Pancreas (tissue), 10 donors: ENCODE measurements at regions not wholly inside any gene's neighbourhood (a gene's known extent, or its start where the extent isn't known, plus 50 kb on each side); places are given as distances from the start of the nearest gene placed in this dataset.
A peak's percentile ranks its signal among the peaks of the same experiment; 100 is the strongest.
"Not testable (repeated sequence)": the region's sequence is repeated elsewhere in the genome, so short reads cannot be mapped to it uniquely, and the experiment has no call there.

Experiments used
- ATAC-seq, 4 donors: fragments of 200-7000 bp; cut with Tn5 transposase; one replicate each; pipeline versions ENCODE4 v1.8.0 to v1.9.1; 2020; ENCODE audit warnings: mild to moderate bottlenecking in 4 of 4, moderate library complexity in 4 of 4
- DNase-seq, 6 donors: peaks; one replicate each; pipeline ENCODE4 v3.0.0-alpha.2; 2020
- FAIRE-seq: peaks from 2 replicates; lab custom pipeline; 2012; peaks lifted over from hg19 to GRCh38; lab: Jason Lieb, UNC
- H3K27ac ChIP-seq, 4 donors: fragments of 200-600 bp; sonication (generic); 1 replicate in 3 of 4; 2 replicates in 1 of 4; pipeline versions ENCODE4 v1.5.0 to v1.8.0; 2020
- H3K27me3 ChIP-seq, 4 donors: fragments of 200-600 bp; one replicate each; pipeline ENCODE4 v1.8.0; 2021
- H3K36me3 ChIP-seq, 3 donors: fragments of 200-600 bp; sonication (generic) in 1 of 3; one replicate each; pipeline versions ENCODE4 v1.5.0 to v1.8.0; 2020 to 2021
- H3K4me1 ChIP-seq, 3 donors: fragments of 200-600 bp; one replicate each; pipeline ENCODE4 v1.8.0; 2021
- H3K4me3 ChIP-seq, 4 donors: fragments of 200-600 bp; sonication (generic) in 2 of 4; one replicate each; pipeline versions ENCODE4 v1.5.0 to v1.8.0; 2020 to 2021
- H3K9me3 ChIP-seq, 4 donors: fragments of 200-600 bp; one replicate each; pipeline ENCODE4 v1.8.0; 2021
- WGBS, 2 donors: extraction: QIAGEN DNeasy Blood & Tissue Kit; methylation state at CpG; one replicate each; pipeline ENCODE4 v1.1.7; 2013; 5-methylcytosine and 5-hydroxymethylcytosine counted together
- intact Hi-C, 3 donors: fragments of 100-400 bp; cut with DNase I; formaldehyde crosslinking; loops; one replicate each; pipeline versions ENCODE4 v1.11.1 to v1.14.2; 2022
- TF ChIP-seq, protein P1 (sequence below), 4 donors: fragments of 200-600 bp; sonication (generic) in 3 of 4; IDR thresholded peaks; one replicate each; pipeline versions ENCODE4 v1.5.0 to v1.8.0; 2021; ENCODE audit warnings: antibody characterized with exemption in 4 of 4
- donor health status: healthy with polysubstance abuse.
- donor health status: DM: no; HTN: no; CAD: no; lungs with moderate emphysema.
- donor health status: DM: no; HTN: no; CAD: no.
- donor health status: control.
- donor health status: control.
- donor health status: Bipolar disorder and iron deficiency.
- donor health status: DM: yes; HTN: yes; CAD: no.
- donor health status: DM: no; HTN: no; CAD: no.
- donor health status: DM: no; HTN: no; CAD: no.
- donor health status: DM: yes; HTN: yes; CAD: no.

DNA sequence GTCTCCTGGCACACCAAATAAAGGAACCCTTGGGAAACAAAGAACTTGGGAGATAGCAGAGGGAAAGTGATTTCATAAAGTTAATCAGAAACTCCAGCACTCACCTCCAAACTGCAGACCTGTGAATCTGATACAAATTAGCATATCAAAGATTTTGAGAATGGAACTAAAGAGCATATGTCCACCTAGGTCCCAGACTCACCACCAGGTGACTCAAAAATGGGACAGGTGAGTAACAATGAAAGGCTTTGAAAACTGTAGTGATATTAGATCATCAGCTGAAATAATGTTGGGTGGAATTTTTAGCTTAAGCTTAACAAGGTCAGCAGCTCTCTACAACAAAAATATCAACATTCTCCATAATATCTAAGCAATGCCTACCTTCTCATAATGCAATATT lies 214.8 kb downstream of the RERGL start:
- ATAC-seq (no peak), DNase-seq (no peak), FAIRE-seq (no peak)
- no peak overlapping the region for H3K27ac ChIP-seq
- H3K36me3 ChIP-seq = no peaks in the 10 kb centered on the region
- H3K27me3 ChIP-seq = no peaks in the 10 kb centered on the region
- no peaks in the 10 kb centered on the region for H3K9me3 ChIP-seq
- intact Hi-C loops = no loop called here
- no peak overlapping the region for H3K4me3 ChIP-seq
- H3K4me1 ChIP-seq = no peaks in the 10 kb centered on the region
- TF ChIP-seq, protein P1, sequence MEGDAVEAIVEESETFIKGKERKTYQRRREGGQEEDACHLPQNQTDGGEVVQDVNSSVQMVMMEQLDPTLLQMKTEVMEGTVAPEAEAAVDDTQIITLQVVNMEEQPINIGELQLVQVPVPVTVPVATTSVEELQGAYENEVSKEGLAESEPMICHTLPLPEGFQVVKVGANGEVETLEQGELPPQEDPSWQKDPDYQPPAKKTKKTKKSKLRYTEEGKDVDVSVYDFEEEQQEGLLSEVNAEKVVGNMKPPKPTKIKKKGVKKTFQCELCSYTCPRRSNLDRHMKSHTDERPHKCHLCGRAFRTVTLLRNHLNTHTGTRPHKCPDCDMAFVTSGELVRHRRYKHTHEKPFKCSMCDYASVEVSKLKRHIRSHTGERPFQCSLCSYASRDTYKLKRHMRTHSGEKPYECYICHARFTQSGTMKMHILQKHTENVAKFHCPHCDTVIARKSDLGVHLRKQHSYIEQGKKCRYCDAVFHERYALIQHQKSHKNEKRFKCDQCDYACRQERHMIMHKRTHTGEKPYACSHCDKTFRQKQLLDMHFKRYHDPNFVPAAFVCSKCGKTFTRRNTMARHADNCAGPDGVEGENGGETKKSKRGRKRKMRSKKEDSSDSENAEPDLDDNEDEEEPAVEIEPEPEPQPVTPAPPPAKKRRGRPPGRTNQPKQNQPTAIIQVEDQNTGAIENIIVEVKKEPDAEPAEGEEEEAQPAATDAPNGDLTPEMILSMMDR (IDR thresholded peaks at IDR 0.05) = no peak

DNA sequence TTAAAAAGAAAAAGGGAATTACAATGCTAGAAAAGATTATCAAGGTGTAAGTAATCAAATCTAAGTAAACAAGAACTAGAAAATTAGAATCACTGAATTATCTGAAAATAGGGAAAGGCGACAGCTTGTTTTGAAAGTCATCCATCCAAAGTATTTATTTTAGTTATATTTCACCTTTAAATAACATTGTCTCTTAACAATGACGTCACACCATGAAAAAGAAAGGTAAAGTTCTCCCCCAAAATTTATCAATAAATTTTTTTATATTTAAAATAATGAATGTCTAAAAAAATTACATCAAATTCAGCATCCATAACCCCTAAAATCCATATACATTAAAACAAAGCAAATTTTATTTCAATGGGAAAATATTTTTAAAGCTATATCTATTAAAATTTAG lies 223.2 kb downstream of the RERGL start:
- TF ChIP-seq, protein P1 (IDR thresholded peaks at IDR 0.05) = no peak
- no peaks in the 10 kb centered on the region for H3K36me3 ChIP-seq
- H3K9me3 ChIP-seq = no peaks in the 10 kb centered on the region
- FAIRE-seq = peak; percentile 23
- no peaks in the 10 kb centered on the region for H3K27me3 ChIP-seq
- no peak overlapping the region for H3K27ac ChIP-seq
- no peak for ATAC-seq
- no peak for DNase-seq
- no peaks in the 10 kb centered on the region for H3K4me1 ChIP-seq
- no peak overlapping the region for H3K4me3 ChIP-seq
- intact Hi-C loops = no loop called here
- 46 to 53% methylated on average over 2 of the region's 2 CpGs for WGBS, 2 donors

DNA sequence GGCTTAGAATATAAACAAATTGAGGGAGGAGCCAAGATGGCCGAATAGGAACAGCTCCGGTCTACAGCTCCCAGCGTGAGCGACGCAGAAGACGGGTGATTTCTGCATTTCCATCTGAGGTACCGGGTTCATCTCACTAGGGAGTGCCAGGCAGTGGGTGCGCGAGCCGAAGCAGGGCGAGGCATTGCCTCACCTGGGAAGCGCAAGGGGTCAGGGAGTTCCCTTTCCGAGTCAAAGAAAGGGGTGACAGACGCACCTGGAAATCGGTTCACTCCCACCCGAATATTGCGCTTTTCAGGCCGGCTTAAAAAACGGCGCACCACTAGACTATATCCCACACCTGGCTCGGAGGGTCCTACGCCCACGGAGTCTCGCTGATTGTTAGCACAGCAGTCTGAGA lies 234.4 kb downstream of the RERGL start:
- FAIRE-seq, H3K36me3 ChIP-seq, ATAC-seq, H3K9me3 ChIP-seq, H3K4me3 ChIP-seq, DNase-seq, H3K27ac ChIP-seq, H3K27me3 ChIP-seq, H3K4me1 ChIP-seq, intact Hi-C loops: not testable (repeated sequence)
- WGBS, 2 donors = 79 to 83% methylated on average over 23 to 24 of the region's 24 CpGs

GRCh38 chr12:17853054-17853453 lies 236.9 kb downstream of the RERGL start:
- H3K27me3 ChIP-seq = no peaks in the 10 kb centered on the region
- H3K4me1 ChIP-seq = no peaks in the 10 kb centered on the region
- H3K36me3 ChIP-seq = no peaks in the 10 kb centered on the region
- FAIRE-seq (no peak), ATAC-seq (no peak), DNase-seq (no peak)
- intact Hi-C loops = loop anchor here (5.0 kb wide), 2 partner anchors 86 to 91 kb away; no protein-coding TSS in a partner anchor
- no peaks in the 10 kb centered on the region for H3K9me3 ChIP-seq
- WGBS, 2 donors = 65 to 73% methylated on average over 2 of the region's 2 CpGs
- H3K27ac ChIP-seq = no peak overlapping the region
- TF ChIP-seq, protein P1 (IDR thresholded peaks at IDR 0.05) = no peak
- no peak overlapping the region for H3K4me3 ChIP-seq

- DNase-seq (no peak), ATAC-seq (no peak), FAIRE-seq (no peak)
- Histone ChIP-seq H3K36me3 (no peaks in the 10 kb centered on the region), H3K9me3 (no peaks in the 10 kb centered on the region), H3K27me3 (no peaks in the 10 kb centered on the region), H3K4me3 (no peak overlapping the region), H3K4me1 (no peaks in the 10 kb centered on the region), H3K27ac (no peak overlapping the region)
- 23 to 44% methylated on average over 1 of the region's 1 CpG for WGBS, 2 donors
- TF ChIP-seq, protein P1 (IDR thresholded peaks at IDR 0.05) = no peak
- intact Hi-C loops = no loop called here
These were observed 248.5 kb downstream of the RERGL start for GRCh38 chr12:17841496-17841895.

- DNase-seq (no peak), FAIRE-seq (no peak), ATAC-seq (no peak)
- no peaks in the 10 kb centered on the region for H3K27me3 ChIP-seq
- TF ChIP-seq, protein P1 (IDR thresholded peaks at IDR 0.05) = no peak
- 85 to 91% methylated on average over 1 of the region's 1 CpG for WGBS, 2 donors
- no peak overlapping the region for H3K4me3 ChIP-seq
- no peaks in the 10 kb centered on the region for H3K9me3 ChIP-seq
- no peak overlapping the region for H3K27ac ChIP-seq
- H3K36me3 ChIP-seq = no peaks in the 10 kb centered on the region
- intact Hi-C loops = no loop called here
- no peaks in the 10 kb centered on the region for H3K4me1 ChIP-seq
These were observed 260.2 kb downstream of the RERGL start for GRCh38 chr12:17829813-17830212.
